ENCODE measurements at regions not wholly inside any gene's neighbourhood (a gene's known extent, or its start where the extent isn't known, plus 50 kb on each side); places are given as distances from the start of the nearest gene placed in this dataset.
A peak's percentile ranks its signal among the peaks of the same experiment; 100 is the strongest.

DNA sequence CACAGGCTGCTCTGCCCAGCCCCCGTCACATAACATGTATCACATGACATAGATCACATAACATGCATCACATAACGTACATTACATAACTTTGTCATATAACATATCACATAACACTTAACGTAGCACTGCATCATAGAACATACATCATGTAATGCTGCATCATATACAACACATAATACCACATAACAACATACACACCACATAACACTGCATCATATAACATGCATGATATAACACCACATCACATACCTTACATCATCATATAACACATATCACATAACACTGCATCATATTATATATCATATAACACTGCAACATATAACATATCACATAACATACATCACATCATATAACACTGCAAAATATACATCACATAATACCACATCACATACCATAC is 83.8 kb downstream of the AXIN2 start:
- Mint-ChIP-seq H3K27ac (no peak overlapping the region), H3K4me1 (ENCODE audit: low read depth) (peaks cover 10% of the 10 kb centered on the region), H3K9me3 (no peaks in the 10 kb centered on the region), H3K27me3 (ENCODE audit: low read depth) (no peaks in the 10 kb centered on the region), H3K4me3 (no peak overlapping the region), H3K36me3 (ENCODE audit: low read depth) (no peaks in the 10 kb centered on the region)

DNA sequence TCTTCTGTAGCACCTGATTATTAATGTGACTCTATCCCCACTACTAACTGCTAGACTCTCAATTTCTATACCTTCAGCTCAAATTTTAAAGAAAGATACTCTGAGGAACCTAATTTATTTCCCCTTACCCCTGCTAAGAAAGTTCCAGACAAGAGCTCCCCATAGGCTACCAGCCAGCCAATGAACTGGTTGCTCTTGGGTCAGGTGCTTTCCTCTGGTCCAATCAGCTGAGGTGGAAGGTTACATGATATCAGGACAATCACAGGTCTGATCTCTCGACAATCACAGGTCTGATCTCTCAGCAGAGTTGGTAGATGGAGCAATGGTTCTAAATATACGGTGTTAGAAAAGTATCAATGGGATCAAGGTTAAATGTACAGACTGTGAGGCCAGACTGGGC is 86.8 kb downstream of the AXIN2 start:
- Mint-ChIP-seq H3K27me3 (ENCODE audit: low read depth) (no peaks in the 10 kb centered on the region), H3K9me3 (no peaks in the 10 kb centered on the region), H3K27ac (no peak overlapping the region), H3K4me3 (no peak overlapping the region), H3K36me3 (ENCODE audit: low read depth) (no peaks in the 10 kb centered on the region), H3K4me1 (ENCODE audit: low read depth) (no peaks in the 10 kb centered on the region)

DNA sequence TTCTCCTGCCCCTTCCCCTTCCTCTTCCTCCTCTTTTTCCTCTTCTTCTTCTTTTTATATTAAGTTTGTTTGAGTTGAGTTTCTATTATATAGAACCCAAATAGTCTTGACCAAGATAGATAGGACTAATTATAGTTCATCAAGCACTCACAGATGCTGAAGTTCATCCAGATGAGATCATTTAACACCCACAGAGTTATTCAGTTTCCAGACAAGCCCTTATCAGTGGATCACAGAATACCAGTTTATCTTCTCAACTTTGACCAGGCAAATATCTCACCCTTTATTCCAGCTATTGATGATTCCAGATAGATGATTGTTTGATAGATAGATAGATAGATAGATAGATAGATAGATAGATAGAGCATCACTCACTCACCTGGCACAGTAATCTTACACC is 87.5 kb downstream of the AXIN2 start:
- H3K4me3 Mint-ChIP-seq, result no peak overlapping the region
- no peaks in the 10 kb centered on the region for H3K9me3 Mint-ChIP-seq
- no peak overlapping the region for H3K27ac Mint-ChIP-seq
- no peaks in the 10 kb centered on the region for H3K27me3 Mint-ChIP-seq (ENCODE audit: low read depth)
- H3K4me1 Mint-ChIP-seq (ENCODE audit: low read depth), result no peaks in the 10 kb centered on the region
- no peaks in the 10 kb centered on the region for H3K36me3 Mint-ChIP-seq (ENCODE audit: low read depth)

DNA sequence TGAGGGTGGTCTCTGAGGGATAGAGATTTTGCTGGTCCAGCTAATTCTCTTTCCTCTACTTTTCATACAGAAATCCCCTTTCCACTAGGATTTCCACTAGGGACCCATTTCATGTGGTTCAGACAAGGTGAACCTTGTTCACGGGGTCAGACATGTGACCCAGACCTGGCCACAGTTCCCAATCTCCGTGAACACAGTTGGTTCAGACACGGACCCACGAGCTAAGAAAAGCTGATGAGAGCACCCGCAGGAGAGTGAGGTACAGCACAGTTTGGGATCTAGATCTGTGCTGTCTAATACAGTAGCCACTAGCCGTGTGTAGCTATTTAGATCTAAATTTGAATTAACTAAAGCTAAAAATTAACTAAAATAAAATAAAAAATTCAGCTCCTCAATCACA is 88.1 kb downstream of the AXIN2 start:
- Mint-ChIP-seq H3K4me3 (no peak overlapping the region), H3K27ac (no peak overlapping the region), H3K9me3 (no peaks in the 10 kb centered on the region), H3K4me1 (ENCODE audit: low read depth) (no peaks in the 10 kb centered on the region), H3K36me3 (ENCODE audit: low read depth) (no peaks in the 10 kb centered on the region), H3K27me3 (ENCODE audit: low read depth) (no peaks in the 10 kb centered on the region)

DNA sequence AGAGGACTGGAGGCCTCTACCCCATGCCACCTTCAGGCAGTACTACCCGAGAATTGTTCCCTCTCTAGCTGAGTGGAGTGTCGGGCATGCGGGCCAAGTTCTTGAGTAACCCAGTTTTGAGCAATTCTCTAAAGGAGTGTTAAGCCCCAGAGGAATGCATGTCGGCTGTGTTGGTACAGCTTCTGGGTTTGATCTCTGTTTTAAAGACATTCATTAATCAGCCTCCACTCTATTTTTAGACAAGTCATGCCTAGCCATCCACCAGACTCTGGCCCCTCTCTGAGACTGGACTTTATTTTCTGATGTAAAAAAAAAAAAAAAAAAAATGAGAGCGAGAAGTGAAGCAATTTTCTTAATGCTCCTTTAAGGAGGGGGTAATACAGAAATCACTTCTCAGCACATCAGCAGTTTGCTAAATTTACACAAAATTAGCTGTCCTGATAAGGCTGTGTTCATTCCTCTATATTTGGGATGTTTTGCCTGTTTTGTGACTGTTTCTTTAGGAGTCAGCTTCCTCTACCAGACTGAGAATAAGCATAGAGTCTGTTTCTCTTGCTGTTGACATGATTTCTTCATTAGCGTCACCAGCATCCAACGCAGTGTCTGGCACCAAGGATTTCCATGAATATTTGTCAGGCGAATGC is 88.7 kb downstream of the AXIN2 start:
- Mint-ChIP-seq H3K27me3 (ENCODE audit: low read depth) (no peaks in the 10 kb centered on the region), H3K4me3 (no peak overlapping the region), H3K36me3 (ENCODE audit: low read depth) (no peaks in the 10 kb centered on the region), H3K9me3 (no peaks in the 10 kb centered on the region), H3K27ac (no peak overlapping the region), H3K4me1 (ENCODE audit: low read depth) (no peaks in the 10 kb centered on the region)

DNA sequence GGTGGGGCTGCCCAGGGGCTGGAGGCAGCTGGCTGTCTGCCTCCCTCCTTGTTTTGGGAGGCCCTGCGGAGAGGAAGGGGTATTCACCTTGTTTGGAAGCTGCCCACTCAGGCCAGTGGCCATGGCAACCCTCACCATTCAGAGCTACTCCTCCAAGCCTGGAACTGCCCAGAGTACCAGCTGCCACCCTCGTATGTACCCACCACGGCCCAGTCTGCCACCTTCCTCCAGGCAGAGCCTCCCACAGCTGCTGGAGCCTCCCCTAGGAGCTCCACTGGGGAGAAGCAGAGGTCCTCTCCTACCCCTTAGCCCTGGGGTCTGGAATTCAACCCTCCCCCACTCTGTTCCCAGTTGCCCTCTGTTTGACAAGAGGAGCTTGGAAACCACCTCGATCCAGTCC is 90.7 kb downstream of the AXIN2 start:
- Mint-ChIP-seq H3K27ac (no peak overlapping the region), H3K27me3 (ENCODE audit: low read depth) (no peaks in the 10 kb centered on the region)

DNA sequence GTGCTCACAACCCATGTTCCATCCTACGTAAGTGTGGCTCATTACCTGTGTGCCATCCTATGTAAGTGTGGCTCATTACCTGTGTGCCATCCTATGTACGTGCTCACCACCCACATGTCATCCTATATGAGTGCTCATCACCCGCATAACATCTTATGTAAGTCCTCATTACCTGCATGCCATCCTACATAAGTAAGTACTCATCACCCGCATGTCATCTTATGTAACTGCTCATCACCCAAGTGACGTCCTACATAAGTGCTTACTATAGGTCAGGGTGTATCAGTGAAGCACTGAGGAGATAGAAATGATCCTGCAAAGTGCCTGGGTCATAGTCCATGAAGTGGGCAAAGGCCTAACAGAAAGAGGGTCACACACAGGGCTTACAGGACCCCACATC is 93.1 kb downstream of the AXIN2 start:
- no peaks in the 10 kb centered on the region for H3K4me1 Mint-ChIP-seq (ENCODE audit: low read depth)
- peak overlapping the region; percentile 1 for H3K27ac Mint-ChIP-seq
- no peak overlapping the region for H3K4me3 Mint-ChIP-seq
- H3K27me3 Mint-ChIP-seq (ENCODE audit: low read depth), result peaks cover 3% of the 10 kb centered on the region
- no peaks in the 10 kb centered on the region for H3K36me3 Mint-ChIP-seq (ENCODE audit: low read depth)
- no peaks in the 10 kb centered on the region for H3K9me3 Mint-ChIP-seq

More for the DNA sequence above, 90.7 kb downstream of the AXIN2 start:
- Mint-ChIP-seq H3K4me1 (ENCODE audit: low read depth) (no peaks in the 10 kb centered on the region), H3K36me3 (ENCODE audit: low read depth) (no peaks in the 10 kb centered on the region), H3K9me3 (no peaks in the 10 kb centered on the region), H3K4me3 (no peak overlapping the region)

DNA sequence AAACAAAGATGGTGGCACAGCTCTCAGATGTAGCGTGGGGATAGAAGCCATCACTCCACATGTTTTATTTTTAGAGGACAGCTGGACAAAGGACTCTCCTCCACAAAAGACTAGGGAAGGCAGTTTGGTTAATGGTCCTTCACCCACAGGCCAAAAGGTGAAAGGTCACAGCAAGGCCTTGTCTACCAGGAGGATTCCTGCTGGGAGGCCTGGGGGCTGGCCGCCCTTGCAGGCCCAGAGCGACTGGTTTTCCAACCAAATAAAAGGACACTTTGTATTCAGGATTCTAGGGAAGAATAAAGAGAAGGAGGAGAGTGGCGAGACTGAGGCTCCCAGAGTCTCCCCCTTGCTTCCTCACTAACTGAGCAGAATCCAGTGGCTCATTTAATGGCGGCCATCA is 94.3 kb downstream of the AXIN2 start:
- H3K9me3 Mint-ChIP-seq, result no peaks in the 10 kb centered on the region
- no peak overlapping the region for H3K4me3 Mint-ChIP-seq
- H3K36me3 Mint-ChIP-seq (ENCODE audit: low read depth), result no peaks in the 10 kb centered on the region
- no peaks in the 10 kb centered on the region for H3K4me1 Mint-ChIP-seq (ENCODE audit: low read depth)
- H3K27ac Mint-ChIP-seq, result no peak overlapping the region
- H3K27me3 Mint-ChIP-seq (ENCODE audit: low read depth), result peaks cover 3% of the 10 kb centered on the region

DNA sequence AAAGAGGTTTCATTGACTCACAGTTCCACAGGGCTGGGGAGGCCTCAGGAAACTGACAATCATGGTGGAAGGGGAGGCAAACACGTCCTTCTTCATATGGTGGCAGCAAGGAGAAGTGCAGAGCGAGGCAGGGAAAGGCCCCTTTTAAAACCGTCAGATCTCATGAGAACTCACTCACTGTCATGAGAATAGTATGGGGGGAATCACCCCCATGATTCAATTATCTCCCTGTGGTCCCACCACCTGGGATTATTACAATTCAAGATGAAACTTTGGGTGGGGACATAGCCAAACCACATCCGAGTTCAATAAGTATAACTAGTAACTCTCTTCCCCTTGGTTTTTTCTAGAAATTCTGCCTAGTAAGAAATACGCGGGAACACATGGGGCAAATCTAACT is 94.9 kb downstream of the AXIN2 start:
- Mint-ChIP-seq H3K27me3 (ENCODE audit: low read depth) (peaks cover 5% of the 10 kb centered on the region), H3K27ac (no peak overlapping the region), H3K36me3 (ENCODE audit: low read depth) (no peaks in the 10 kb centered on the region), H3K9me3 (no peaks in the 10 kb centered on the region), H3K4me1 (ENCODE audit: low read depth) (no peaks in the 10 kb centered on the region), H3K4me3 (no peak overlapping the region)

DNA sequence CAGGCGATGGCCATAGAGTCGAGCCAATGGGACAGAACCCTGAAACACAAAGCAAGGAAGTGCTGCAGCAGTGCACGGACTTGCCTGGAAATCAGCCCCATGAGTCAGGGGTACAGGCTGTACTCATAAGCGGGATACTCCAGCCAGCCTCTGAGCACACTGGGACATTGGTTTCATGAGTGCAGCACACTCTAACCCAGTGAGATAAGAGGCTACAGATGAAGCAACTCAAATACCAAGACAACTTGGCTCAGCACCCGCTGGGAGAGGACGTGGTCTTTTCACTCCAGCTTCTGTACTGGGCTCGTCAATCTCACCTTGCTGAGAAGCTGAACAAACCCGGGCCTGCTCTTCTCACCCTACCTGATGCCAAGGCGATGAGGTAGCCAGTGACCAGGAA is 98.2 kb downstream of the AXIN2 start:
- no peaks in the 10 kb centered on the region for H3K4me1 Mint-ChIP-seq (ENCODE audit: low read depth)
- no peak overlapping the region for H3K27ac Mint-ChIP-seq
- peaks cover 17% of the 10 kb centered on the region for H3K27me3 Mint-ChIP-seq (ENCODE audit: low read depth)
- no peak overlapping the region for H3K4me3 Mint-ChIP-seq
- no peaks in the 10 kb centered on the region for H3K9me3 Mint-ChIP-seq
- H3K36me3 Mint-ChIP-seq (ENCODE audit: low read depth), result no peaks in the 10 kb centered on the region

DNA sequence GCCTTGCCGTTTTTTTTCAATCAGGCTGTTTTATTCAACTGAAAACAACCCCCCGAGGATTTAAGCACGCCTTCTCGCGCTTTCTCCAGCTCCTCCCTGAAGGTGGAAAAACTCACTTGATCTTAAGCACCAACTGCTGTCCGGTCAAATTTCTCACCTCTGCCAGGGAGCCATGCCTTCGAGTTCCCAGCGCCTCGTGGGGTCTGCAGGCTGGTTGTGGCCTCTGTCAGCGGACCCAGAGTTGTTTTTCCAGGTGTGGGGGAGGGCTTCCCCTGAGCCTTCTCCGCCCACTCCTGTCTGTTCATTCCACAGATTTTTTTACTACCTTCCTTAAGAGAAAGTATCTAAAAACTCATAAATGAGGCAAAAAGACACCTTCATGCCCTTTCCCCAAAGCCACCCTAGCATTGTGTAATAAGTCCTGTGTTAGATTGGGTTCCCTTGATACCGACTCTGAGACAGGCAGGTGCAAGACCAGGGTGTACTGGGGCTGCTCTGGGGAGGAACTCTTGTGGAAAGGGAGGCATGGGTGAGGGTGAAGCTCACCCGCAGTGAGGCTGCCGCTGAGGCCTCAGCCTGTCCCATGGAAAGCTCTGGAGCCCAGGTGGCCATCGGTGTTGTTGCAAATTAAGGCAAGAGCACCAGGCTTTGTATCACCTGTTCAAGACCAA is 101.6 kb downstream of the AXIN2 start:
- H3K4me1 Mint-ChIP-seq (ENCODE audit: low read depth), result no peaks in the 10 kb centered on the region
- no peaks in the 10 kb centered on the region for H3K9me3 Mint-ChIP-seq
- no peaks in the 10 kb centered on the region for H3K36me3 Mint-ChIP-seq (ENCODE audit: low read depth)
- no peak overlapping the region for H3K27ac Mint-ChIP-seq
- no peak overlapping the region for H3K4me3 Mint-ChIP-seq
- H3K27me3 Mint-ChIP-seq (ENCODE audit: low read depth), result peaks cover 17% of the 10 kb centered on the region

DNA sequence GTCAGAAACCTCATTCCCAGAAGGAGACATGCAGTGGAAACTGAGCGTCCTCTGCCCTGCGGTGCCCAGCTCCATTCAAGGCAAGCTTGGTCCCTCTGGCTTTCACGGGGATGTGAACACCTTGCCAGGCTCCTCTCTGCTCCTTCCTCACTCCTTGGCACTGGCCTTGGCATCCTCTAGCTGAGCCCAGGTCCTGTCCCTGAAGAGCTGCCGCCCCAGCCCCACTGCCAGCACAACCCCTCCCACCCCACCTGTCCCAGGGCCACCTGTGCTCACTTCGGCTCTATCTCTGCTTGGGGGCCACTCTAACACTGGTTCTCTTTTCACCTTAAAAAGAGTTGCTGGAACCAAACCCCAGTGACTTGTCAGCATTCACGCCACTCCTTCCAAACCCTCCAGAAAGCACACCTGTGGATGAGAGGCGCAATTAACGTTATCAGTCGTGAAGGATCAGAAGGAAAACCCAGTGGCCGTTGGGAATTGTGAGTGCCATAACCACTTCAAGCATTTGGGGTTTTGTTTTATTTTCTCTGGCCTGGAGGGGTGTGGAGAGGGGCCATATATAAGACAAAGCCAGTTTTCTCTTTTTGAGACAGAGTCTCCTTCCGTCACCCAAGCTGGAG is 103.7 kb downstream of the AXIN2 start:
- Mint-ChIP-seq H3K36me3 (ENCODE audit: low read depth) (no peaks in the 10 kb centered on the region), H3K27ac (no peak overlapping the region), H3K4me3 (no peak overlapping the region)

DNA sequence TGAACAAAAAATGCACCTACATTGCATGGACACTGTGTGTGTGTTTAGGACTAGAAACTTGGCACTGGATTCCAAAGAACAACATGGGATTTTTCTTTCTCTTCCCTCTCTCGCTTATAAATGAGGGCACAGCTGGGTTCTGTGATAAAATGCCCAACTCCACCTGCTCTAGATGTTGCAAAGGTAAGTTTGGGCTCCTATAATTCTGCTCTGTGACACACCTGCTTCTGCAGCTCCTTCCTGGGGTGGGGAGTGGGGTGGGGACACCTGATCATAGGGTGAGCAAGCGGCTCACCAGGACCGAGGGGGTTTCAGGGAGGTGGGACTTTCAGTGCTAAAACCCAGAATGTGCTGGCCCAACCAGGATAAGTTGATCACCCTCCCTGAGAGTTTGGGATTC is 104.3 kb downstream of the AXIN2 start:
- Mint-ChIP-seq H3K36me3 (ENCODE audit: low read depth) (no peaks in the 10 kb centered on the region), H3K27me3 (ENCODE audit: low read depth) (peaks cover 14% of the 10 kb centered on the region), H3K4me1 (ENCODE audit: low read depth) (no peaks in the 10 kb centered on the region), H3K9me3 (no peaks in the 10 kb centered on the region), H3K4me3 (no peak overlapping the region), H3K27ac (no peak overlapping the region)

More for the DNA sequence above, 103.7 kb downstream of the AXIN2 start:
- no peaks in the 10 kb centered on the region for H3K9me3 Mint-ChIP-seq
- H3K27me3 Mint-ChIP-seq (ENCODE audit: low read depth), result peaks cover 14% of the 10 kb centered on the region
- H3K4me1 Mint-ChIP-seq (ENCODE audit: low read depth), result no peaks in the 10 kb centered on the region

DNA sequence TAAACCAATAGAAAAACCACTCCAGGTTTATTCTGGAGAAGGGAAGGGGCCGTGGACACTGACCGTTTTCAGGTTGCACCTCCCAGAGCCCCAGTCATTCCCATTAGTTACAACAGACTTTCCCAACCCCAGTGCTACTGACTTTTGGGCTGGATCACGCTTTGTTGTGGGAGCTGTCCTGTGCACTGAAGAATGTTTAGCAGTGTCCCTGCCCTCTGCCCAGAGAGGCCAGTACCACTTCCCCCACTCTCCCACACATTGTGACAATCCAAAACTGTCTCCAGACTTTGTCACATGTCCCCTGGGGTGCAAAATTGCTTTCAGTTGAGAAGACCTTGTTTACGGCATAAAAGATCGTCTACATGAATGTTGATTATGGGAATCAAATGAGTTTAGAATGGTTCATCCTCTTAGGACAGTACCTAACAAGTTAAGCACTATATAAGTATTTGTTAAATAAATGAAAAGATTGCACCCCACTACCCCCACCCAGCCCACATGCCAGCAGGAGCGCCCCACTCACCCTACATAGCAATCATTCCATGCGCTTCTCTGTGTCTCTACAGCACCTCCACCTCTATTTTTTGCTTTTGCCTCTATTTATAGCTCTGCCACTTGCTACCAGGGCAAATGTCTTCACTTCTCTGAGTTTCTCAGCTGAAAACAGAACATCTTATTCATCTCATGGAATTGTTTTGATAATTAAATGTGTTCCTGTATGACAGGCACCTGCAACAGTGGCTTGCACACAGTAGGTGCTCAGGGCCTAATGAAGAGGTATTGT is 104.9 kb downstream of the AXIN2 start:
- H3K4me3 Mint-ChIP-seq, result no peak overlapping the region
- H3K9me3 Mint-ChIP-seq, result no peaks in the 10 kb centered on the region
- no peak overlapping the region for H3K27ac Mint-ChIP-seq
- H3K27me3 Mint-ChIP-seq (ENCODE audit: low read depth), result peaks cover 12% of the 10 kb centered on the region
- H3K36me3 Mint-ChIP-seq (ENCODE audit: low read depth), result no peaks in the 10 kb centered on the region
- H3K4me1 Mint-ChIP-seq (ENCODE audit: low read depth), result no peaks in the 10 kb centered on the region

DNA sequence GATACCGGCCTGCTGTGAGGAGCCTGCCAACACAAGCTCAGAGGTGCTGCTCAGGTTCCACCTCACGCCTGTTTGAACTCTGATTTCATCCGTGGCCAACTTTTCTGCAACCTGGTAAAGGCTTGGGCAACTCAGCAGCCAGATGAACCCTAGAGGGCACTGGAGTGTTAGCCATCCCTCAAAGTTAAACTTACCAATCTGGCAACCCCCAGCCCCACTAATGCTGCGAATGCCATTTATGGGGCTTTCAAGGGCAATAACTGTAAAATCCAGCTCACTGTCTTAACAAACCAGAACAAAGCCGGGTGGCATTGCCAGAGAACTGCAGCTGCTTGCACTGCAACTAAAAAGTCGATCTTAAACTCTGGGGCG is 105.5 kb downstream of the AXIN2 start:
- H3K4me1 Mint-ChIP-seq (ENCODE audit: low read depth), result no peaks in the 10 kb centered on the region
- no peak overlapping the region for H3K4me3 Mint-ChIP-seq
- H3K36me3 Mint-ChIP-seq (ENCODE audit: low read depth), result no peaks in the 10 kb centered on the region
- peaks cover 12% of the 10 kb centered on the region for H3K27me3 Mint-ChIP-seq (ENCODE audit: low read depth)
- no peaks in the 10 kb centered on the region for H3K9me3 Mint-ChIP-seq
- H3K27ac Mint-ChIP-seq, result no peak overlapping the region
